IMR-90 (cell line): ENCODE measurements at regions not wholly inside any gene's neighbourhood (a gene's known extent, or its start where the extent isn't known, plus 50 kb on each side); places are given as distances from the start of the nearest gene placed in this dataset.
A peak's percentile ranks its signal among the peaks of the same experiment; 100 is the strongest.

ENCODE experiments used
- ATAC-seq: fragments of 200-7000 bp; cut with Tn5 transposase; 2 replicates; pipeline ENCODE4 v1.9.1; 2020; ENCODE audit warnings: low read depth, mild to moderate bottlenecking, moderate library complexity
- BruUV-seq: library from RNA; stranded (reverse); fragments of 400-500 nt; replicated peaks from 2 replicates; lab custom pipeline; 2021; lab: Mats Ljungman, UMichigan
- CTCF ChIA-PET: fragments of 300-600 bp; formaldehyde crosslinking; extraction: SDS; loops from one replicate; lab custom pipeline; 2021; ENCODE audit warnings: antibody characterized with exemption; lab: Yijun Ruan, JAX
- POLR2A ChIA-PET: fragments of 300-600 bp; sonication (Branson Sonifier 250); formaldehyde crosslinking; loops from one replicate; lab custom pipeline; 2022; ENCODE audit warnings: antibody characterized with exemption; ENCODE audit not compliant: unreplicated experiment; lab: Charles Lee
- DNase-seq: peaks from one replicate; pipeline ENCODE4 v3.0.0; 2013
- H2AFZ ChIP-seq: replicated peaks from 2 replicates; pipeline ENCODE3; 2013; ENCODE audit warnings: low read length, mild to moderate bottlenecking; ENCODE audit not compliant: poor library complexity
- H2AK5ac ChIP-seq: 2 replicates; pipeline ENCODE4 v1.6.1; 2013; ENCODE audit warnings: low read depth, low read length, inconsistent platforms
- H2AK9ac ChIP-seq: replicated peaks from 2 replicates; pipeline ENCODE3; 2013; ENCODE audit warnings: mild to moderate bottlenecking, low read depth, low read length, moderate library complexity; ENCODE audit not compliant: poor library complexity
- H2BK120ac ChIP-seq: 2 replicates; pipeline ENCODE4 v1.6.1; 2013; ENCODE audit warnings: low read depth, low read length, inconsistent platforms
- H2BK15ac ChIP-seq: 3 replicates; pipeline ENCODE4 v1.6.1; 2013; ENCODE audit warnings: low read depth, low read length, inconsistent platforms
- H2BK20ac ChIP-seq: 2 replicates; pipeline ENCODE4 v1.6.1; 2013; ENCODE audit warnings: low read depth, mild to moderate bottlenecking, inconsistent platforms, low read length, moderate library complexity
- H2BK5ac ChIP-seq: 2 replicates; pipeline ENCODE4 v1.6.1; 2013; ENCODE audit warnings: mild to moderate bottlenecking, low read depth, low read length, inconsistent platforms; ENCODE audit not compliant: poor library complexity, severe bottlenecking
- H3K14ac ChIP-seq: replicated peaks from 2 replicates; pipeline ENCODE4 v1.6.1; 2013; ENCODE audit warnings: low read depth, low read length, inconsistent platforms
- H3K18ac ChIP-seq: 2 replicates; pipeline ENCODE4 v1.6.1; 2013; ENCODE audit warnings: low read depth, low read length, control low read depth
- H3K23ac ChIP-seq: 2 replicates; pipeline ENCODE4 v1.6.1; 2013; ENCODE audit warnings: low read depth, low read length, inconsistent platforms
- H3K27ac ChIP-seq: 2 replicates; pipeline ENCODE4 v1.5.1; 2013; ENCODE audit warnings: mild to moderate bottlenecking, control low read depth, low read length; ENCODE audit not compliant: insufficient read depth
- H3K27me3 ChIP-seq: 2 replicates; pipeline ENCODE4 v1.6.1; 2013; ENCODE audit warnings: low read length; ENCODE audit not compliant: control insufficient read depth, insufficient read depth
- H3K36me3 ChIP-seq: 2 replicates; pipeline ENCODE4 v1.6.1; 2013; ENCODE audit warnings: low read length, mixed read lengths; ENCODE audit not compliant: control insufficient read depth, insufficient read depth
- H3K4ac ChIP-seq: 2 replicates; pipeline ENCODE4 v1.6.1; 2013; ENCODE audit warnings: low read depth, low read length, inconsistent platforms
- H3K4me1 ChIP-seq: 2 replicates; pipeline ENCODE4 v1.6.1; 2013; ENCODE audit warnings: low read length, mixed read lengths; ENCODE audit not compliant: control insufficient read depth, insufficient read depth
- H3K4me2 ChIP-seq: 2 replicates; pipeline ENCODE4 v1.6.1; 2013; ENCODE audit warnings: low read depth, mild to moderate bottlenecking, control low read depth, low read length, moderate library complexity
- H3K4me3 ChIP-seq: 2 replicates; pipeline ENCODE4 v1.5.1; 2013; ENCODE audit warnings: low read depth, mild to moderate bottlenecking, control low read depth, low read length, moderate library complexity; ENCODE audit not compliant: insufficient read depth
- H3K56ac ChIP-seq: 2 replicates; pipeline ENCODE4 v1.6.1; 2013; ENCODE audit warnings: low read length, inconsistent platforms; ENCODE audit not compliant: insufficient read depth; ENCODE audit errors: extremely low read depth
- H3K79me1 ChIP-seq, 2 experiments: 2 replicates each; pipeline ENCODE4 v1.6.1; 2013; ENCODE audit warnings: low read length in 2 of 2, inconsistent platforms in 1 of 2, low read depth in 1 of 2
- H3K9ac ChIP-seq: 2 replicates; pipeline ENCODE4 v1.6.1; 2013; ENCODE audit warnings: low read depth, low read length, control low read depth
- H3K9me1 ChIP-seq: 2 replicates; pipeline ENCODE4 v1.6.1; 2013; ENCODE audit warnings: low read length, inconsistent platforms; ENCODE audit not compliant: insufficient read depth
- H3K9me3 ChIP-seq: 2 replicates; pipeline ENCODE4 v1.6.1; 2013; ENCODE audit warnings: low read length; ENCODE audit not compliant: control insufficient read depth, insufficient read depth
- H4K20me1 ChIP-seq: 2 replicates; pipeline ENCODE4 v1.6.1; 2013; ENCODE audit warnings: low read length, inconsistent platforms; ENCODE audit not compliant: insufficient read depth
- H4K5ac ChIP-seq: 2 replicates; pipeline ENCODE4 v1.6.1; 2013; ENCODE audit warnings: mild to moderate bottlenecking, low read depth, low read length, control low read depth
- H4K8ac ChIP-seq, 2 experiments: 2 replicates each; pipeline ENCODE4 v1.6.1; 2013; ENCODE audit warnings: low read depth in 2 of 2, low read length in 2 of 2, control low read depth in 1 of 2, inconsistent platforms in 1 of 2
- H4K91ac ChIP-seq: 2 replicates; pipeline ENCODE4 v1.6.1; 2013; ENCODE audit warnings: low read depth, low read length, inconsistent platforms; ENCODE audit not compliant: insufficient read depth
- CEBPB ChIP-seq: IDR thresholded peaks from 2 replicates; pipeline ENCODE4 v1.6.1; 2012; ENCODE audit warnings: low read depth, low read length, improper control_type of control experiment
- ELK1 ChIP-seq: fragments of 150-350 bp; IDR thresholded peaks from 2 replicates; pipeline ENCODE4 v1.6.1; 2016; ENCODE audit warnings: low read depth, mild to moderate bottlenecking, low read length, moderate library complexity, borderline replicate concordance
- MAZ ChIP-seq: IDR thresholded peaks from 2 replicates; pipeline ENCODE4 v1.6.1; 2012; ENCODE audit warnings: low read depth, mild to moderate bottlenecking, low read length, improper control_type of control experiment, moderate library complexity, borderline replicate concordance
- POLR2A ChIP-seq: IDR thresholded peaks from 2 replicates; pipeline ENCODE4 v1.6.1; 2012; ENCODE audit warnings: mild to moderate bottlenecking, low read depth, low read length
- WGBS, 2 experiments: methylation state at CpG; one replicate each; pipeline versions ENCODE4 v1.1.5 to v1.1.7; 2013; ENCODE audit warnings: missing lambda C conversion rate in 2 of 2; ENCODE audit not compliant: insufficient read length in 1 of 2; ENCODE audit errors: extremely low coverage in 2 of 2; 5-methylcytosine and 5-hydroxymethylcytosine counted together
- dilution Hi-C: fragments of 300-500 bp; cut with HindIII; formaldehyde crosslinking; loops from one replicate; pipeline ENCODE4 v1.14.3; 2018; ENCODE audit warnings: low sequenced_read_pairs; ENCODE audit not compliant: unreplicated experiment
- in situ Hi-C: fragments of 300-500 bp; cut with MboI; formaldehyde crosslinking; loops from 3 replicates; pipeline ENCODE4 v1.14.3; 2019; ENCODE audit warnings: low sequenced_read_pairs, inconsistent platforms, mixed read lengths
- intact Hi-C: fragments of 100-400 bp; cut with micrococcal nuclease; formaldehyde crosslinking; loops from 2 replicates; pipeline ENCODE4 v1.10.0; 2022

DNA sequence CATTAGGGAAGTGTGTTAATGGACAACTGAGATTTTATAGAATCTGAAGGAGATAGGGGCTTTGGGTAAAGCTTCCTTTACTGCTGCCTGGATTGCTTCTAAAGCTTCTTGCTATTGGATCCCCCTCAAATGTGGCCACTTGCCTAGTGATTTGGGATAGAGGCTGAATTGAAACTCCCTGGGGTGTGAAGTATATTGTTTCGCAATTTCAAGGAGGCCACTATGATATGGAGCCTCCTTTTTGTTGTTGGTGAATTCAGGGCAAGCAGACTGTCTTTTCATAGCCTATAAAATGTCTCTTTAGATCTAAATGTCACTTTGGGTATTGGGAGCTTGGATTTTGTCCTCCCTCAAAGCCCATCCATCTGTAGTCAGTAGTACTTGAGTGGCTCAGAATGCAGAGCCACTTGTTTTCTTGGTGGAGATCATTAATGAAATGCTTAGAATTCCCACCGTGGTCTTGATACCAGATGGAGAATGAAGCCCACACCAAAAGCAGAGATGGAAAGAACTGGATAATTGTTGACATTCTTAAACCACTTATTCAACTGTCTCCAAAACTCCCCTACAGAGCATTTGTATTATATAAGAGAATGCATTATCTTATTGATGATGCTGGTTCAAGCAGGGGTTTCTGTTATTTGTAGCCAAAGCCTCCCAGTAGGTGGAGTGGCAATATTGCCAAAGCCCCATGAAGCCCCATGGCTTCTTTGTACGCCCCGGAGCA, 144.3 kb upstream of the KCNE2 start:
- no peak overlapping the region for H3K56ac ChIP-seq
- no peak for DNase-seq
- dilution Hi-C loops: no loop called here

More for the DNA sequence above, 144.3 kb upstream of the KCNE2 start:
- Histone ChIP-seq H3K9ac (no peak overlapping the region), H3K4me3 (no peak overlapping the region), H3K27ac (no peak overlapping the region), H2BK120ac (no peak overlapping the region), H4K5ac (no peak overlapping the region), H2BK20ac (no peak overlapping the region), H4K91ac (no peak overlapping the region), H3K4me2 (no peak overlapping the region), H3K4me1 (peaks cover 1% of the 10 kb centered on the region; the same call in 1 of the 2 replicates), H2BK15ac (no peak overlapping the region), H2AK9ac (no peak overlapping the region), H3K79me1 (no peaks in the 10 kb centered on the region), H2AK5ac (no peak overlapping the region), H3K9me1 (no peaks in the 10 kb centered on the region), H4K8ac (no peak overlapping the region), H2AFZ (no peak overlapping the region), H3K27me3 (peaks cover 12% of the 10 kb centered on the region), H3K36me3 (no peaks in the 10 kb centered on the region), H4K20me1 (no peaks in the 10 kb centered on the region), H3K9me3 (no peaks in the 10 kb centered on the region), H3K4ac (no peak overlapping the region), H3K14ac (no peak overlapping the region), H3K23ac (no peak overlapping the region), H3K18ac (no peak overlapping the region), H2BK5ac (no peak overlapping the region)
- TF ChIP-seq ELK1: no peak
- no peak for TF ChIP-seq MAZ
- no peak for TF ChIP-seq POLR2A
- TF ChIP-seq CEBPB: peak; percentile 48
- CTCF ChIA-PET: no interaction called here
- 94% methylated on average over 2 of the region's 4 CpGs; no CpG with 5 or more reads in 1 of the 2 experiments for WGBS, 2 experiments
- ATAC-seq: no peak
- POLR2A ChIA-PET: no interaction called here
- intact Hi-C loops: no loop called here
- no TSS peak for BruUV-seq
- in situ Hi-C loops: no loop called here
